ENCODE measurements at regions not wholly inside any gene's neighbourhood (a gene's known extent, or its start where the extent isn't known, plus 50 kb on each side); places are given as distances from the start of the nearest gene placed in this dataset.

- DNase-seq: no peak
These were observed 534.3 kb upstream of the LARGE1 start for GRCh38 chr22:34454598-34454997.

DNA sequence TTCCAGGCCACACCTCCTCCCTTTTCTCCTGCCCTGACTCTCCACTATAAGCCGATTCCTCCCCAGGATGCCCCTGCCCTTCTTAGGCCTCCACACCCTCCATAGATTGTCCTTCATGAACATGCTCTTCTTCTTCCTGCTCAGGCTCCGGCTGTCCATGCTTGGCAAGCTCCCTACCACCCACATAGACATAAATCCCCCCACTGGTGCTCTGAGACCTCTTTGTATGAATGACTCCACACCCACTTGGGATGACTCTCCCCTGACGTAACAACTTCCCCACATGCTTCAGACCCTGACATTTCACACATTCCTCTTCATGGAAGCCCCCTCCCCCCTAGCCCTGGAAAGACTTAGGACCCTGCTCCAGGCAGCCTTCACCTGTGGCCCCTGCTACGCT lies 542.5 kb upstream of the LARGE1 start:
- DNase-seq: no peak

DNA sequence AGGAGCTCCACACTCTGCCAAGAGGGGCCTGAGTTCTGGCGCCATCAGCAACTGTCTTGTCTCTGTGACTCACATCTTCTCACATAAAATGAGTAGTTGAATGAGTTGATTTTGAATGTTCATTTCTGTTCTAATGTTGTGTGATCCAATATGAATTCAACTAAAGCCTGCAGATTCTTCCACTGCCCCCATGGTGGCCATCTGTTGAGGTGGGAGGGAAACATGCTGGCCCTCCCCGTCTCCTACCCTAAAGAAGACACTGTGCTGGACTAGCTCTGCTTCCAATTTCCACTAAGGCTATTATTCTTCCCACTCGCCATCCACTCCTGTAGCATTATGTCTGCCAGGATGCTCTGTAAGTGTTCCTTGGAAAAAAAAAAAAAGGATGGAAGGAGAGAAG lies 555.6 kb upstream of the LARGE1 start:
- no peak for DNase-seq

DNA sequence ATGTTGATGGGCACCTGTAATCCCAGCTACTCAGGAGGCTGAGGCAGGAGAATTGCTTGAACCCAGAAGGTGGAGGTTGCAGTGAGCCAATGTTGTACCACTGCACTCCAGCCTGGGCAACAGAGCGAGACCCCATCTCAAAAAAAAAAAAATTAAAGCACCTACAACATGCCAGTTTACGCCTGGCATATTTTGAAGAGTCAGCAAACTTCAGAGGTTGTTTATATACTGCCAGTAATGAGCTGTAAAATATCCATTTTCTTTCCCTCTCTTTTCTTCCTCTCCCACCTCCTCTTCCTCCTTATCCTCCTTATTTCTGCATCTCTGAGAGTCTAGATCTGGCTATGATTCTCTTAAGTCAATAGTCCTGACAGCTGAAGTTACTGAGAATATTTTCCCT lies 556.5 kb upstream of the LARGE1 start:
- no peak for DNase-seq

DNA sequence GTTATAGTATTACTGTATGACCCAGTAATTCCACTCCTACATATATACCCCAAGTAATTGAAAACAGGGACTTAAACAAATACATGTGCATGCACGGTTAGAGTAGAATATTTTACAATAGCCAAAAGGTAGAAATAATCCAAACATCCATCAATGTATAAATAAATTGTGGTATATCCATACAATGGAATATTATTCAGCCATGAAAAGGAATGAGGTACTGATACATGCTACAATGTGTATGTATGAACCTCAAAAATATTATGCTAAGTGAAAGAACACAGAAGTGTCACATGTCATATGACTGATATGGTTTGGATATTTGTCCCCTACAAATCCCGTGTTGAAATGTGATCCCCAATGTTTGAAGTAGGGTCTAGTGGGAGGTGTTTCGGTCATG lies 560.8 kb upstream of the LARGE1 start:
- DNase-seq: no peak

- no peak for DNase-seq
These were observed 566.1 kb upstream of the LARGE1 start for GRCh38 chr22:34486381-34486780.

GRCh38 chr22:34489861-34490260 lies 569.6 kb upstream of the LARGE1 start:
- no peak for DNase-seq

DNA sequence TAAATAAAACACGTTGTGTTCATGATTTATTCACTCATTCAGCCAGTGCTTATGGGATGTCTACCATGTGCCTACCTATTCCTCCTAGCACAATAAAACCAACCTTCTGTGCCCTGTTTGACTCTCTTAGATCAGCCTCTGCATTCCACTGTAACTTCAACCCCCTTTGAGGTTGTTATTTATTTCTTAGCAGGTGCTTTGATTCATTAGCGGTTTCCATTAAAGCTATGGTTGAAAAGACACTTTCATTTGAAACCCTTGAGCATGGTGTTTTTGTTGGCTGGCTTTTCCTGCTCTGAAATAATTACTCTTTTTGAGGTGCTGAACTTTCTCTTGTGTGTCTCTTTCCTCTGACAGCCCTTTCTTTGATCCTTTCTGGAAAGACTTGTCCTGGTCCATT lies 570.6 kb upstream of the LARGE1 start:
- no peak for DNase-seq

DNA sequence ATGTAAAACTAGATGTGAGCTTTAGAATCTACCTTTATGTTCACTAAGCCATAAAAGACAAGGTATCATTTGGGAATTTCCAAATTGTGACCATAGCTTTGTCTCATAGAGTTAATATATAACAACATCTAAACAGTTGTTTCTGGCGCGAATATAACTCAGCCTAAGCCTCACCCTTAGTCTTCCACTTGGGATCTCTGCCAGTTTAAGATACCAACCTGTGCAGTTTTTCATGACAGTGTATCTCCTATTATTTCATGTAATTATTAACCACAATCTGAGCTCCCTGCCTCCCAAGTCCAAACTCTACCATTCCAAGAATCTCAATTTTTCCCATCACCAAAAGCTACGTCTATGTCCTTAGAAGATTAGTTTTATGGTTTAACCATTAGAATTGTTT lies 572.5 kb upstream of the ISX start:
- DNase-seq: no peak

DNA sequence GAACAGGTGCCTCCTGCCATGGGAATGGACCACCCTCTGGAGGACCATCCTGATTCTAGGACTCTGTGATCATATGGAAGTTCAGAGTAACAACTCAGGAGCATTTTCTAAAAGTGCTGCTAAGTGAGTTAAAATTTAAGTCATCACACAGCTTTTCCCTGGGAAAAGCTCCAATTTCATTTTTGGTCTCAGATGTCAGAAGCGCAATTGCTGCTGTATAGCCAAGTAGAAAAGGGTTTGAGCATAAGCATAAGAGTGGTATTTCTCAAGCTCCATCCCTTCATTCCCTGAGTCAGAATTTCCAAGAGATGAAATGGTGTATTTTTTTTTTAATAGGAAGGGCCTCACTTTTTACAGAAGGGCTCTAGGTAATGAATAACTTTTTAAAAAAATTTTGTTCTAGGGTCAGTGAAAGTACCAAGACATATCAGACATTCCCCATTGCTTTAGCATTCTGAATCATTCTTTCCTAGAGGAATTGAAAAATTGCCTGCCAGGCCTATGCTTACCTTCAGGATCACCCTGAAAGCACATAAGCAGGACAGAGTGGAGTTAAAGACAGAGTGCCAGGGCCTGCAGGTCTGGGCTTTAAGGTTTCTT lies 564.5 kb upstream of the ISX start:
- no peak for DNase-seq

DNA sequence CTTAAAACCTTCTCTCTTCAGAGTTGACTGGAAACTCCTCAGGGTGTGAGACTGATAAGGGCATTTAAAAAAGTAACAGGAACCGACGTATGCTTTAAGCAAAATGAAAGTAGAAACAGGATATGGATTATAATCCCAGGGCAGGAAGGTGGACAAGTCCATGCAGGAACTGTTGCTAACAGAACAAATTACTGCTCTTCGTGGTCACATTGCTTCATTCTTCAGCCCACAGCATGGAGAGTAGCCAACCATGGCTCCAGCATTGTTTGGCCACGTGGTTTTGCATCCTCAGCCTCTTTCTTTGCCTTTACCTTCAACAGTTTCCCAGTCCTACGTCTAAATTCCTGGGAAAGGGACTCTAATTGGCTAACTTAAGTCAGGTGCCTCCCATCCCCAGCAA lies 563.1 kb upstream of the ISX start:
- no peak for DNase-seq

GRCh38 chr22:34508797-34509196 lies 557.2 kb upstream of the ISX start:
- no peak for DNase-seq

DNA sequence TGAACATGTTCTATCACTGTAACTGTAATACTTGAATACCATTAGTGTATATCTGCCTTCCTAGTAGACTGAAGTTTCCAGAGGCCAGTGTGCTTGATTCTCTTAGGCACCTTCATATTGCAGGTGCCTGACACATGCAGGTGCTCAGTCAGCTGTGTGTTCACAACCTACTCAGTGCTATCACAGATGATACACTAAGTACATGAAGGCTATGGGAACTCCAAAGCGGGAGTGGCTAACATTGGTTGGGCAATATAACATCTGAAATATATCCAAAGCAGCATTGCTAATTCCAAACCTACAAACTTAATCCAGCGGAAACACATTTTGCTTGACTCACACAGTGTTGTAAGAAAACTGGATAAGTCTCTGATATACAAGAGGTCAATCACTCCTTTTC lies 539.3 kb upstream of the ISX start:
- no peak for DNase-seq

DNA sequence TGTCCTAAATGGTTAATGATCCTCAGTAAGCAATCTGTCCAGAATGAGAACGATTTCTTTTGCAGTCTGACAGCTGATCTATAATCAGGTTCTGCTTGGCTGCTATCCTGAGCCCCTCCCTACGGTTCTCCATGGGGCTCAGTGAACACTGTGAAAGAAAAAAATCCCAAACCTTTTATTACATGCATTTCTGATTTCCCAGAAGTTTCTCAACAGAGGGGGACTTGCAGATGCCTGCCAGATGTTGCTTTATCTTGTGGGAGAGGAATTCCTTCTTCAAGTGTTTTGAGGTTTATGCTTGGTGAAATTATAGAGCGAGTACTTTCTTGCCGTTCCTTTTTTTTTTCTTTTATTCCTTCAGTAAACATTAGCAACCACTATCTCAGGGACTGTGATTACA lies 531.9 kb upstream of the ISX start:
- DNase-seq: no peak

- no peak for DNase-seq
These were observed 498.6 kb upstream of the ISX start for GRCh38 chr22:34567367-34567766.

DNA sequence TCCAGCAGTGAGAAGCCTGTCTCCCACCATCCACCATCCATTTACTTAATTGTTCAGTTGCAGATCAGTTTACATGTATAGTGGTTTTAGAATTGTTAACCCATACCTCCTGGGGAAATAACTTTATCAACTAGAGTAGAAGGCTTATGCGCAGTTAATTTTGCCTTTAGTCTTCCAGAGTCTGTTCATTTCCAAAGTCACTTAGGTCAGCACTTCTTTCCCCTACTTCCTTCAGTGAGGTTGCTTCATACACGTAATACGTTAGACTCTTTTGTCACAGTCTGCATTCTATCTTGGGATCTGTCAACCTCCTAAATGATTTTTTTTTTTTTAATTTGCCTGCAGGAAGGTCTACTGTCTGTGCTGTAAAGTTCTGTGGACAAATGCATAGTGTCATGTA lies 495.6 kb upstream of the ISX start:
- no peak for DNase-seq

- DNase-seq: no peak
These were observed 486.4 kb upstream of the ISX start for GRCh38 chr22:34579519-34579918.

- DNase-seq: no peak
These were observed 478.3 kb upstream of the ISX start for GRCh38 chr22:34587357-34588356.

GRCh38 chr22:34588871-34589545 lies 476.9 kb upstream of the ISX start:
- no peak for DNase-seq

- DNase-seq: no peak
These were observed 473.7 kb upstream of the ISX start for GRCh38 chr22:34592123-34592740.

DNA sequence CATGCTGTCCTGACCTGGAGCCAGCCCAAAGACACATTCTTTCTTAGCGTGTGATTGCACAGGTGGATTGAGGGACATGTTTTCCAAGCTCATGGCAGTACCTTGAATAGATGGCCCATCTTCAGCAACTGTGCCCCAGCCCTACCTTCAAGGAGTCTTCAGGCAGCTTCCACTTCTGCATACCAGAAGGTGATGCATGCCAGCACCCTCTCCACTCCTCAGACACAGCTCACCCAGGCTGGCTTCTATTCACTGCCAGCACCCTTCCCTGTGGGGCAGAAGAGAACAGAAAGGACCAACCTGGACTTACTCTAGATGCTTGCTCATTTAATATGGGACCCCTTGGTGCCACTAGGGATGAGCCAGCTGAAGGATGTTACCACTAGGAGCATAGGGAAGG lies 466.4 kb upstream of the ISX start:
- DNase-seq: no peak

- DNase-seq: no peak
These were observed 461.6 kb upstream of the ISX start for GRCh38 chr22:34604312-34604711.

DNA sequence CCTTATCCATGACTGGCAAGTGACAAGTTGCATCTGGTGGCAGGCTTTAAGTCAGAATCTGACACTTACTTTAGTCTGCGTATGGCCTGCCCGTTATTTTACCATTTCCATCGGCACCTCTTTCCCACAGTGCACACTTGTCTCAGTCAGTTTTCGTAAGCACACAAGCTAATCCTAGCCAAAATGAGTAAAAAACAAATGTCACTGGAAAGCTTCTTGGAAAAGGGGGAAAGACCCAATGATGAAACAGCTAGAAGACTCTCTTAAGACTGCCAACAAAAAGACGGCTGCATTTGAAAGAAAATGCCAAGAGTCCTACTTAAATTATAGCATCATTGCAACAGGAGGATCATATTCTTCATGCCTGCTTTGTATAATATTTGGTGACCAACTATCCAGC lies 457.9 kb upstream of the ISX start:
- DNase-seq: no peak

Data from NCI-H2107 (cell line).